Breast epithelium (tissue), 4 donors: ENCODE measurements at regions not wholly inside any gene's neighbourhood (a gene's known extent, or its start where the extent isn't known, plus 50 kb on each side); places are given as distances from the start of the nearest gene placed in this dataset.

Experiments used
- DNase-seq, 2 donors: peaks; one replicate each; pipeline ENCODE4 v3.0.0-alpha.2; 2019; ENCODE audit warnings: low spot score in 2 of 2
- H3K27ac ChIP-seq, 2 donors: fragments of 200-600 bp; sonication (generic) in 1 of 2; one replicate each; pipeline ENCODE4 v1.5.1; 2016 to 2019; ENCODE audit warnings: mild to moderate bottlenecking in 1 of 2
- H3K27me3 ChIP-seq, 2 donors: fragments of 200-600 bp; sonication (generic) in 1 of 2; one replicate each; pipeline versions ENCODE4 v1.5.1 to v1.6.0; 2017 to 2019; ENCODE audit warnings: control low read depth in 1 of 2, mild to moderate bottlenecking in 1 of 2
- H3K36me3 ChIP-seq: fragments of 200-600 bp; one replicate; pipeline ENCODE4 v1.5.1; 2019
- H3K4me1 ChIP-seq, 2 donors: fragments of 200-600 bp; sonication (generic); one replicate each; pipeline ENCODE4 v1.5.1; 2016 to 2019; ENCODE audit warnings: control low read depth in 1 of 2
- H3K4me3 ChIP-seq, 3 donors: fragments of 200-600 bp; sonication (generic); 1 replicate in 2 of 3; 2 replicates in 1 of 3; pipeline ENCODE4 v1.5.1; 2016 to 2019; ENCODE audit warnings: mild to moderate bottlenecking in 3 of 3, moderate library complexity in 2 of 3
- H3K9me3 ChIP-seq, 2 donors: fragments of 200-600 bp; sonication (generic) in 1 of 2; one replicate each; pipeline ENCODE4 v1.5.1; 2016 to 2019; ENCODE audit warnings: control low read depth in 1 of 2
- POLR2A ChIP-seq: fragments of 450-650 bp; IDR thresholded peaks from one replicate; pipeline ENCODE4 v1.6.1; 2016; ENCODE audit warnings: antibody characterized with exemption, mild to moderate bottlenecking, moderate library complexity
- POLR2AphosphoS5 ChIP-seq, 3 donors: sonication (generic); formaldehyde crosslinking; IDR thresholded peaks; one replicate each; pipeline ENCODE4 v1.6.1; 2017; ENCODE audit warnings: antibody characterized with exemption in 3 of 3
- intact Hi-C: fragments of 100-400 bp; cut with DNase I; formaldehyde crosslinking; loops from one replicate; pipeline ENCODE4 v1.15.1; 2023; ENCODE audit warnings: low total_unique reads
- TF ChIP-seq, protein P1 (sequence below), 3 donors: fragments of 450-650 bp; IDR thresholded peaks; one replicate each; pipeline ENCODE4 v1.5.1; 2016 to 2017; ENCODE audit warnings: antibody characterized with exemption in 3 of 3, mild to moderate bottlenecking in 3 of 3, moderate library complexity in 3 of 3

DNA sequence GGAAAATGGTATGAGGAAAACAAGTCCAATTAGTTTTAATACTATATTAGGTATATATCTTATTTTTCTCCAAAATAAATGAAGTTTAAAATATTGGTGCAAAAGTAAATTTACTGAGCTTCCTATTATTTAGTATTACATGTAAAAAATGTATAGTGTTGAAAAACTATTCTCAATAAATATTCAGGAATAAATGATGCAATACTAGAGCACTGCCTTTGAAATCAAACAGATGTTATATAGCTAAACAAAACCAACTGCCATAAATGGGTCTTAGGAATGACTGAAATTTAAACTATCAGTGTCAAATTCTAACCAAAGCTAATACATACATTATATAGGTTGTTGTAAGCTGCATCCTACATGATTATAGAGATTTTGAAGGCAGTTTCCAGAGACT is 1434.0 kb upstream of the LRRTM3 start:
- no peaks in the 10 kb centered on the region for H3K36me3 ChIP-seq
- no peaks in the 10 kb centered on the region for H3K27me3 ChIP-seq
- no peaks in the 10 kb centered on the region for H3K9me3 ChIP-seq
- no peak overlapping the region for H3K27ac ChIP-seq
- H3K4me3 ChIP-seq, result no peak overlapping the region
- intact Hi-C loops, result no loop called here
- H3K4me1 ChIP-seq, result no peaks in the 10 kb centered on the region
- no peak for DNase-seq
- TF ChIP-seq, protein P1, sequence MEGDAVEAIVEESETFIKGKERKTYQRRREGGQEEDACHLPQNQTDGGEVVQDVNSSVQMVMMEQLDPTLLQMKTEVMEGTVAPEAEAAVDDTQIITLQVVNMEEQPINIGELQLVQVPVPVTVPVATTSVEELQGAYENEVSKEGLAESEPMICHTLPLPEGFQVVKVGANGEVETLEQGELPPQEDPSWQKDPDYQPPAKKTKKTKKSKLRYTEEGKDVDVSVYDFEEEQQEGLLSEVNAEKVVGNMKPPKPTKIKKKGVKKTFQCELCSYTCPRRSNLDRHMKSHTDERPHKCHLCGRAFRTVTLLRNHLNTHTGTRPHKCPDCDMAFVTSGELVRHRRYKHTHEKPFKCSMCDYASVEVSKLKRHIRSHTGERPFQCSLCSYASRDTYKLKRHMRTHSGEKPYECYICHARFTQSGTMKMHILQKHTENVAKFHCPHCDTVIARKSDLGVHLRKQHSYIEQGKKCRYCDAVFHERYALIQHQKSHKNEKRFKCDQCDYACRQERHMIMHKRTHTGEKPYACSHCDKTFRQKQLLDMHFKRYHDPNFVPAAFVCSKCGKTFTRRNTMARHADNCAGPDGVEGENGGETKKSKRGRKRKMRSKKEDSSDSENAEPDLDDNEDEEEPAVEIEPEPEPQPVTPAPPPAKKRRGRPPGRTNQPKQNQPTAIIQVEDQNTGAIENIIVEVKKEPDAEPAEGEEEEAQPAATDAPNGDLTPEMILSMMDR (IDR thresholded peaks at IDR 0.05), result no peak
- TF ChIP-seq POLR2A (no peak), POLR2AphosphoS5 (IDR thresholded peaks at IDR 0.05) (no peak)

- no peaks in the 10 kb centered on the region for H3K27me3 ChIP-seq
- no peaks in the 10 kb centered on the region for H3K9me3 ChIP-seq
- H3K27ac ChIP-seq, result no peak overlapping the region
- TF ChIP-seq POLR2A (no peak), POLR2AphosphoS5 (IDR thresholded peaks at IDR 0.05) (no peak)
- TF ChIP-seq, protein P1 (IDR thresholded peaks at IDR 0.05), result no peak
- H3K4me3 ChIP-seq, result no peak overlapping the region
- intact Hi-C loops, result no loop called here
- peaks cover 4% of the 10 kb centered on the region for H3K36me3 ChIP-seq
- DNase-seq, result no peak
- H3K4me1 ChIP-seq, result no peaks in the 10 kb centered on the region
Measured at GRCh38 chr10:65496541-65496940, 1429.3 kb upstream of the LRRTM3 start.

DNA sequence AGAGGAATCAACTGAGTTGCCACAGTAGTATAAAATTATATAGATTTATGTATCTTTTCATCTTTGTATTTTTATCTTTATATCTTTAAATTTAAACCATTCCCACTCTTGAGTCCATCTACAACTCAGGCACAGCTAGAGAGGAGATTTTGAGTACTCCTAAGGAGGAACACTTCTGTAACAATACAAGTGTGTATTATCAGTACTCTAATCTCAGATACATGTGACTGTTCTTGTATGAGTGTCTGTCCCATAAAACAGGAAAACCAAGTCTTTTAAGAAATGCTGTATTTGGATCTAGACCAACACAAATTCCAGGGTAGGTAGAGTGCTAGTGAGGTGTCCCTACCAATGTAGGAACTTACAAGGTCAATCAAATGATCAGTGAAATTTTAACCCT is 1428.0 kb upstream of the LRRTM3 start:
- DNase-seq, result no peak
- TF ChIP-seq, protein P1 (IDR thresholded peaks at IDR 0.05), result no peak
- TF ChIP-seq POLR2AphosphoS5 (IDR thresholded peaks at IDR 0.05) (no peak), POLR2A (no peak)
- Histone ChIP-seq H3K27ac (no peak overlapping the region), H3K27me3 (no peaks in the 10 kb centered on the region), H3K9me3 (no peaks in the 10 kb centered on the region), H3K36me3 (peaks cover 4% of the 10 kb centered on the region), H3K4me3 (no peak overlapping the region), H3K4me1 (no peaks in the 10 kb centered on the region)
- intact Hi-C loops, result no loop called here

GRCh38 chr10:65500716-65501115 is 1425.1 kb upstream of the LRRTM3 start:
- Histone ChIP-seq H3K27me3 (no peaks in the 10 kb centered on the region), H3K4me3 (no peak overlapping the region), H3K9me3 (no peaks in the 10 kb centered on the region), H3K4me1 (no peaks in the 10 kb centered on the region), H3K36me3 (peaks cover 4% of the 10 kb centered on the region), H3K27ac (no peak overlapping the region)
- no peak for DNase-seq
- TF ChIP-seq POLR2A (no peak), POLR2AphosphoS5 (IDR thresholded peaks at IDR 0.05) (no peak)
- TF ChIP-seq, protein P1 (IDR thresholded peaks at IDR 0.05), result no peak
- intact Hi-C loops, result no loop called here

DNA sequence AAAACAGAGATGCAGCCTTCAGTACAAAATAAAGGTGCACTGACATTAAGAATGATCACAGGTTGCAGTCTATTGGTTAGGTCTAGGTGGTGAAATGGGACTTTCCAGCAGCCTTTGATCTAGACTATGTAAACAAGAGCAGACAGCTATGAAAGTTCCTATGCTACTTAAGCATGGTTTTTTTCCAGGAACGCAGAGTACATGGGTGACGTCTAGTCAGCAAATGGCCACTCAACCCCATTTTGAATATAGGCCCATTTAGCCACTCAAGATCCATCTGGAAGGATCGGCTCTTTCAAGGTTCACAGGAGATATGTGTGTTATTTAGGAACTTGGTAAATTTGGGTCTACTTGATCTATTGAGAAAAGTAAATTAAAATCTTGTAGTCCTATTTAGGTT is 1424.6 kb upstream of the LRRTM3 start:
- Histone ChIP-seq H3K36me3 (peaks cover 4% of the 10 kb centered on the region), H3K9me3 (no peaks in the 10 kb centered on the region), H3K4me3 (no peak overlapping the region), H3K27ac (no peak overlapping the region), H3K4me1 (no peaks in the 10 kb centered on the region), H3K27me3 (no peaks in the 10 kb centered on the region)
- intact Hi-C loops, result no loop called here
- TF ChIP-seq POLR2A, result no peak
- TF ChIP-seq, protein P1 (IDR thresholded peaks at IDR 0.05), result no peak
- TF ChIP-seq POLR2AphosphoS5 (IDR thresholded peaks at IDR 0.05), result no peak
- no peak for DNase-seq
